ENCODE measurements at regions not wholly inside any gene's neighbourhood (a gene's known extent, or its start where the extent isn't known, plus 50 kb on each side); places are given as distances from the start of the nearest gene placed in this dataset.

- CTCF ChIA-PET, result no interaction called here
- no peak for DNase-seq (ENCODE audit: extremely low spot score)
- POLR2A ChIA-PET, result no interaction called here
- TF ChIP-seq SP1 (IDR thresholded peaks at IDR 0.05), result no peak
- TF ChIP-seq FOXM1 (IDR thresholded peaks at IDR 0.05; ENCODE audit: borderline replicate concordance), result no peak
- no peak for TF ChIP-seq HDGF (IDR thresholded peaks at IDR 0.05; ENCODE audit: borderline replicate concordance)
- TF ChIP-seq FOXK2 (IDR thresholded peaks at IDR 0.05), result no peak
- TF ChIP-seq CTBP1 (IDR thresholded peaks at IDR 0.05; ENCODE audit: borderline replicate concordance), result no peak
- TF ChIP-seq TARDBP (IDR thresholded peaks at IDR 0.05), result no peak
- no peak for TF ChIP-seq PKNOX1 (IDR thresholded peaks at IDR 0.05)
- TF ChIP-seq ZNF384 (IDR thresholded peaks at IDR 0.05), result no peak
- no peak for TF ChIP-seq NFRKB (IDR thresholded peaks at IDR 0.05)
- no peak for TF ChIP-seq BHLHE40 (IDR thresholded peaks at IDR 0.05; ENCODE audit: borderline replicate concordance)
- TF ChIP-seq LEF1 (IDR thresholded peaks at IDR 0.05; ENCODE audit: borderline replicate concordance), result no peak
- no peak for TF ChIP-seq ARNT (IDR thresholded peaks at IDR 0.05)
- TF ChIP-seq SUZ12 (IDR thresholded peaks at IDR 0.05), result no peak
- no peak for TF ChIP-seq ELF4 (IDR thresholded peaks at IDR 0.05)
- no peak for TF ChIP-seq FOXA1 (IDR thresholded peaks at IDR 0.05)
- TF ChIP-seq L3MBTL2 (conservative IDR thresholded peaks at IDR 0.05), result no peak
Observed at GRCh38 chr18:75492852-75493251, 65.3 kb upstream of the SMIM21 start.

GRCh38 chr18:75491361-75491760, 63.9 kb upstream of the SMIM21 start:
- ChIA-PET CTCF (no interaction called here), POLR2A (no interaction called here)
- DNase-seq (ENCODE audit: extremely low spot score), result no peak
- TF ChIP-seq FOXA1 (IDR thresholded peaks at IDR 0.05) (no peak), TARDBP (IDR thresholded peaks at IDR 0.05) (no peak), ELF4 (IDR thresholded peaks at IDR 0.05) (no peak), NFRKB (IDR thresholded peaks at IDR 0.05) (no peak), ZNF384 (IDR thresholded peaks at IDR 0.05) (no peak), SP1 (IDR thresholded peaks at IDR 0.05) (no peak), LEF1 (IDR thresholded peaks at IDR 0.05; ENCODE audit: borderline replicate concordance) (no peak), PKNOX1 (IDR thresholded peaks at IDR 0.05) (no peak), FOXK2 (IDR thresholded peaks at IDR 0.05) (no peak), HDGF (IDR thresholded peaks at IDR 0.05; ENCODE audit: borderline replicate concordance) (no peak), L3MBTL2 (conservative IDR thresholded peaks at IDR 0.05) (no peak), BHLHE40 (IDR thresholded peaks at IDR 0.05; ENCODE audit: borderline replicate concordance) (no peak), CTBP1 (IDR thresholded peaks at IDR 0.05; ENCODE audit: borderline replicate concordance) (no peak), ARNT (IDR thresholded peaks at IDR 0.05) (no peak)

GRCh38 chr18:75489493-75490190, 62.1 kb upstream of the SMIM21 start:
- no peak for DNase-seq (ENCODE audit: extremely low spot score)
- CTCF ChIA-PET, result no interaction called here
- POLR2A ChIA-PET, result no interaction called here
- no peak for TF ChIP-seq ELF4 (IDR thresholded peaks at IDR 0.05)
- TF ChIP-seq FOXK2 (IDR thresholded peaks at IDR 0.05), result no peak
- TF ChIP-seq CTBP1 (IDR thresholded peaks at IDR 0.05; ENCODE audit: borderline replicate concordance), result no peak
- no peak for TF ChIP-seq SUZ12 (IDR thresholded peaks at IDR 0.05)

- CTCF ChIA-PET, result no interaction called here
- TF ChIP-seq BHLHE40 (IDR thresholded peaks at IDR 0.05; ENCODE audit: borderline replicate concordance) (no peak), FOXM1 (IDR thresholded peaks at IDR 0.05; ENCODE audit: borderline replicate concordance) (no peak), NFRKB (IDR thresholded peaks at IDR 0.05) (no peak), PKNOX1 (IDR thresholded peaks at IDR 0.05) (no peak), SUZ12 (IDR thresholded peaks at IDR 0.05) (no peak)
- POLR2A ChIA-PET, result no interaction called here
- no peak for DNase-seq (ENCODE audit: extremely low spot score)
Observed at GRCh38 chr18:75483662-75484061, 56.2 kb upstream of the SMIM21 start.

GRCh38 chr18:75482880-75483279, 55.4 kb upstream of the SMIM21 start:
- TF ChIP-seq TARDBP (IDR thresholded peaks at IDR 0.05), result no peak
- no peak for TF ChIP-seq PKNOX1 (IDR thresholded peaks at IDR 0.05)
- TF ChIP-seq CTBP1 (IDR thresholded peaks at IDR 0.05; ENCODE audit: borderline replicate concordance), result no peak
- no peak for TF ChIP-seq L3MBTL2 (conservative IDR thresholded peaks at IDR 0.05)
- no peak for TF ChIP-seq BHLHE40 (IDR thresholded peaks at IDR 0.05; ENCODE audit: borderline replicate concordance)
- no peak for TF ChIP-seq FOXM1 (IDR thresholded peaks at IDR 0.05; ENCODE audit: borderline replicate concordance)
- ChIA-PET POLR2A (no interaction called here), CTCF (interaction anchor here (0.6 kb wide), 1 partner anchor 242 kb away, joined by 3 read pairs; no protein-coding TSS in a partner anchor)
- DNase-seq (ENCODE audit: extremely low spot score), result no peak

GRCh38 chr18:75480487-75480886, 53.0 kb upstream of the SMIM21 start:
- CTCF ChIA-PET, result no interaction called here
- no peak for DNase-seq (ENCODE audit: extremely low spot score)
- POLR2A ChIA-PET, result no interaction called here
- no peak for TF ChIP-seq SP1 (IDR thresholded peaks at IDR 0.05)
- TF ChIP-seq FOXM1 (IDR thresholded peaks at IDR 0.05; ENCODE audit: borderline replicate concordance), result no peak
- TF ChIP-seq SUZ12 (IDR thresholded peaks at IDR 0.05), result no peak
- TF ChIP-seq FOXK2 (IDR thresholded peaks at IDR 0.05), result no peak
- TF ChIP-seq L3MBTL2 (conservative IDR thresholded peaks at IDR 0.05), result no peak
